ENCODE measurements at regions not wholly inside any gene's neighbourhood (a gene's known extent, or its start where the extent isn't known, plus 50 kb on each side); places are given as distances from the start of the nearest gene placed in this dataset.

- TF ChIP-seq EZH2 (IDR thresholded peaks at IDR 0.05): no peak
- no peak for TF ChIP-seq POLR2AphosphoS5 (IDR thresholded peaks at IDR 0.05; ENCODE audit: borderline replicate concordance, low read depth, low read length)
- TF ChIP-seq FOXP2 (optimal IDR thresholded peaks at IDR 0.05; ENCODE audit: control extremely low read depth, extremely low read length, insufficient read depth): no peak
Measured at GRCh38 chr1:37393173-37394120, 80.9 kb upstream of the ZC3H12A start.
